ENCODE measurements at regions not wholly inside any gene's neighbourhood (a gene's known extent, or its start where the extent isn't known, plus 50 kb on each side); places are given as distances from the start of the nearest gene placed in this dataset.

DNA sequence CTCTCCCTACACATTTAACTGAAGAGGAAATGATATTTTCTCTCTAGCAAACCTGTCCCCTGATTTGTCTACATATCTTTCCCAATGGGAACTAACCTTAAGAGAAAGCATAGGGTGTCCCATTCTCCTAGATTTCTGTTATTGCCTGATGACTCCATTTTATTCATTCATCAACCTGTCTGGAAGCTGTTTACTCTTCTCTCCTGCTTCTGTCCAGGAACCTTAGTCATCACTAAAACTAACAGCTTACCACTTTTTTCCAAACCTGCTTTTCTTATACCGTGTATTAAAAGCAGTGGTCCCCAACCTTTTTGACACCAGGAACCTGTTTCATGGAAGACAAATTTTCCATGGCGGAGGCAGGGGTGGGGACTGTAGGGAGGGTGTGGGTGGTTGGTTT is 473.3 kb upstream of the PCDH15 start:
- no peaks in the 10 kb centered on the region for H3K36me3 ChIP-seq
- no peaks in the 10 kb centered on the region for H3K9me3 ChIP-seq
- H3K27me3 ChIP-seq, result no peaks in the 10 kb centered on the region
- H3K4me3 ChIP-seq, result no peak overlapping the region
- H3K27ac ChIP-seq, result no peak overlapping the region
- TF ChIP-seq POLR2A (IDR thresholded peaks at IDR 0.05) (no peak), CTCF (IDR thresholded peaks at IDR 0.05) (no peak)
- intact Hi-C loops (cut with DNase I), result no loop called here
- WGBS, 2 donors, result 45 to 57% methylated on average over 1 to 2 of the region's 2 CpGs
- no peak for DNase-seq
- no peaks in the 10 kb centered on the region for H3K4me1 ChIP-seq

GRCh38 chr10:55273946-55274345 is 472.9 kb upstream of the PCDH15 start:
- Histone ChIP-seq H3K27ac (no peak overlapping the region), H3K27me3 (no peaks in the 10 kb centered on the region), H3K4me3 (no peak overlapping the region), H3K9me3 (no peaks in the 10 kb centered on the region), H3K4me1 (no peaks in the 10 kb centered on the region), H3K36me3 (no peaks in the 10 kb centered on the region)
- intact Hi-C loops (cut with DNase I), result no loop called here
- TF ChIP-seq POLR2A (IDR thresholded peaks at IDR 0.05) (no peak), CTCF (IDR thresholded peaks at IDR 0.05) (no peak)
- DNase-seq, result no peak

- H3K4me3 ChIP-seq, result no peak overlapping the region
- TF ChIP-seq CTCF (IDR thresholded peaks at IDR 0.05), result no peak
- no peak for TF ChIP-seq POLR2A (IDR thresholded peaks at IDR 0.05)
- H3K36me3 ChIP-seq, result no peaks in the 10 kb centered on the region
- no peaks in the 10 kb centered on the region for H3K4me1 ChIP-seq
- 57 to 74% methylated on average over 3 of the region's 3 CpGs for WGBS, 2 donors
- no peak for DNase-seq
- no peaks in the 10 kb centered on the region for H3K9me3 ChIP-seq
- intact Hi-C loops (cut with DNase I), result no loop called here
- no peaks in the 10 kb centered on the region for H3K27me3 ChIP-seq
- H3K27ac ChIP-seq, result no peak overlapping the region
Measured at GRCh38 chr10:55272886-55273285, 471.9 kb upstream of the PCDH15 start.

DNA sequence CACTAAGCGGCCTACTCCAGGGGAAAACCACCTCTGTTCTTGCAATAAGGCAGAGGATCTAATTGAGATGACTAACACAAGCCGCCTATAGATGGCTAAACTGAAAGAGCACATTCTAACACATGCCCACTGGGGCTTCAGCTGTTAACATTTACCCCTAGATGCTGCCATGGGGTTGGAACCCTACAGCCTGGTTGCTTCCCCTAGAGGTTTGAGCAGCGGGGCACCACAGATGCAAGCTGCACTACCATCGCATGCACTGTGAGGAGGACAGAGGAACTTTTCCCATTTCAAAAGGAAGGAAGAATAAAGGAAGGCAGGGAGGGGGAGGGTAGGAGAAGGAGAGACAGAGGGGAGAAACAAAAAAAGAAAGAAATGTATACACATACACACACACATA is 465.8 kb upstream of the PCDH15 start:
- H3K27me3 ChIP-seq, result no peaks in the 10 kb centered on the region
- TF ChIP-seq POLR2A (IDR thresholded peaks at IDR 0.05) (no peak), CTCF (IDR thresholded peaks at IDR 0.05) (no peak)
- no peak for DNase-seq
- no peak overlapping the region for H3K4me3 ChIP-seq
- WGBS, 2 donors, result 81 to 93% methylated on average over 3 to 4 of the region's 4 CpGs
- H3K36me3 ChIP-seq, result no peaks in the 10 kb centered on the region
- intact Hi-C loops (cut with DNase I), result no loop called here
- no peak overlapping the region for H3K27ac ChIP-seq
- no peaks in the 10 kb centered on the region for H3K9me3 ChIP-seq
- H3K4me1 ChIP-seq, result no peaks in the 10 kb centered on the region

DNA sequence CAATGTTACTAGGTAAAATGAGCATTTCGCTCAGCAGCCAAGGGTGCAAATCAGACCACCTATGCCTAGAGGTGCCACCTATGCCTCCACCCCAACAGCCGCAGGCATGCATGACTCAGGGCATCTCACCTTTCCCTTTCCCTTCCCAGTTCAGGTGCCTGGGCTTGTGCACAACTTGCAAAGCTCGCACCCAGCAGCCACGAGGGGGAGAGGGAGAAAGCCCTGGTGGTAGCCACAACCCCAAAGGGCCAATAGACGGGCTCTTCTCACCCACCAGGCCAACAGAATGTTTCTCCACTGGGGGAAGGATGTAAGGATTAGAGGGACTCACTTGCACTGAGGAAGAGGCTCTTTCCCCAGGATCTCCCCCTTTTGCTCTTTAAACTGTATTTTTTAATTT is 462.3 kb upstream of the PCDH15 start:
- H3K36me3 ChIP-seq, result no peaks in the 10 kb centered on the region
- no peak for DNase-seq
- no peaks in the 10 kb centered on the region for H3K4me1 ChIP-seq
- no peaks in the 10 kb centered on the region for H3K27me3 ChIP-seq
- H3K4me3 ChIP-seq, result no peak overlapping the region
- H3K27ac ChIP-seq, result no peak overlapping the region
- intact Hi-C loops (cut with DNase I), result no loop called here
- TF ChIP-seq POLR2A (IDR thresholded peaks at IDR 0.05) (no peak), CTCF (IDR thresholded peaks at IDR 0.05) (no peak)
- H3K9me3 ChIP-seq, result no peaks in the 10 kb centered on the region
- 64 to 69% methylated on average over 3 to 4 of the region's 5 CpGs for WGBS, 2 donors

Data from esophagus squamous epithelium (tissue), 5 donors.